ENCODE measurements at regions not wholly inside any gene's neighbourhood (a gene's known extent, or its start where the extent isn't known, plus 50 kb on each side); places are given as distances from the start of the nearest gene placed in this dataset.
A peak's percentile ranks its signal among the peaks of the same experiment; 100 is the strongest.

GRCh38 chr6:170211404-170212025 is 79.4 kb downstream of the DLL1 start:
- no peaks in the 10 kb centered on the region for H3K4me1 ChIP-seq
- no peak for DNase-seq
- H3K27ac ChIP-seq, result no peak overlapping the region
- no peaks in the 10 kb centered on the region for H3K36me3 ChIP-seq (ENCODE audit: low read depth, missing control alignments)
- no peaks in the 10 kb centered on the region for H3K27me3 ChIP-seq
- H3K9me3 ChIP-seq, result no peaks in the 10 kb centered on the region
- TF ChIP-seq POLR2A (IDR thresholded peaks at IDR 0.05), result no peak
- no peak for TF ChIP-seq CTCF (IDR thresholded peaks at IDR 0.05)
- WGBS, 2 donors, result 77 to 79% methylated on average over 10 to 14 of the region's 14 CpGs
- H3K4me3 ChIP-seq, result no peak overlapping the region
- intact Hi-C loops (cut with DNase I; ENCODE audit: low total_unique reads), result no loop called here

GRCh38 chr6:170210651-170211403 is 80.1 kb downstream of the DLL1 start:
- intact Hi-C loops (cut with DNase I; ENCODE audit: low total_unique reads), result no loop called here
- TF ChIP-seq CTCF (IDR thresholded peaks at IDR 0.05), result no peak
- TF ChIP-seq POLR2A (IDR thresholded peaks at IDR 0.05), result no peak
- Histone ChIP-seq H3K4me1 (no peaks in the 10 kb centered on the region), H3K4me3 (no peak overlapping the region), H3K9me3 (no peaks in the 10 kb centered on the region), H3K36me3 (ENCODE audit: low read depth, missing control alignments) (no peaks in the 10 kb centered on the region), H3K27ac (no peak overlapping the region), H3K27me3 (no peaks in the 10 kb centered on the region)
- 83 to 88% methylated on average over 11 of the region's 11 CpGs for WGBS, 2 donors
- no peak for DNase-seq

GRCh38 chr6:170210026-170210390 is 80.9 kb downstream of the DLL1 start:
- TF ChIP-seq CTCF (IDR thresholded peaks at IDR 0.05) (no peak), POLR2A (IDR thresholded peaks at IDR 0.05) (no peak)
- H3K4me1 ChIP-seq, result no peaks in the 10 kb centered on the region
- no peaks in the 10 kb centered on the region for H3K36me3 ChIP-seq (ENCODE audit: low read depth, missing control alignments)
- peak; percentile 10 for DNase-seq
- H3K27ac ChIP-seq, result no peak overlapping the region
- intact Hi-C loops (cut with DNase I; ENCODE audit: low total_unique reads), result no loop called here
- H3K9me3 ChIP-seq, result no peaks in the 10 kb centered on the region
- H3K4me3 ChIP-seq, result no peak overlapping the region
- WGBS, 2 donors, result 91 to 93% methylated on average over 20 of the region's 20 CpGs
- H3K27me3 ChIP-seq, result no peaks in the 10 kb centered on the region

- DNase-seq, result no peak
- no peak overlapping the region for H3K27ac ChIP-seq
- no peaks in the 10 kb centered on the region for H3K9me3 ChIP-seq
- no peak overlapping the region for H3K4me3 ChIP-seq
- 90 to 94% methylated on average over 11 to 22 of the region's 22 CpGs for WGBS, 2 donors
- H3K4me1 ChIP-seq, result no peaks in the 10 kb centered on the region
- intact Hi-C loops (cut with DNase I; ENCODE audit: low total_unique reads), result no loop called here
- no peaks in the 10 kb centered on the region for H3K36me3 ChIP-seq (ENCODE audit: low read depth, missing control alignments)
- H3K27me3 ChIP-seq, result no peaks in the 10 kb centered on the region
- no peak for TF ChIP-seq POLR2A (IDR thresholded peaks at IDR 0.05)
- TF ChIP-seq CTCF (IDR thresholded peaks at IDR 0.05), result no peak
Observed at GRCh38 chr6:170209354-170210025, 81.4 kb downstream of the DLL1 start.

All from testis (tissue), 2 donors.